Upper lobe of left lung (tissue), 6 donors: ENCODE measurements at regions not wholly inside any gene's neighbourhood (a gene's known extent, or its start where the extent isn't known, plus 50 kb on each side); places are given as distances from the start of the nearest gene placed in this dataset.

Source experiments
- ATAC-seq, 2 donors: fragments of 200-7000 bp; cut with Tn5 transposase; one replicate each; pipeline ENCODE4 v1.9.1; 2022; ENCODE audit warnings: mild to moderate bottlenecking in 2 of 2, moderate library complexity in 2 of 2; ENCODE audit not compliant: low FRiP score in 2 of 2
- DNase-seq, 2 donors: peaks; one replicate each; pipeline ENCODE4 v3.0.0-alpha.2; 2019 to 2020
- H3K27ac ChIP-seq, 4 donors: fragments of 200-600 bp; sonication (generic); one replicate each; pipeline ENCODE4 v1.5.1; 2016 to 2019
- H3K27me3 ChIP-seq, 4 donors: fragments of 200-600 bp; sonication (generic); one replicate each; pipeline ENCODE4 v1.5.1; 2017 to 2019
- H3K36me3 ChIP-seq, 4 donors: fragments of 200-600 bp; sonication (generic); one replicate each; pipeline ENCODE4 v1.5.1; 2016 to 2019
- H3K4me1 ChIP-seq, 4 donors: fragments of 200-600 bp; sonication (generic); one replicate each; pipeline ENCODE4 v1.5.1; 2018 to 2019
- H3K4me3 ChIP-seq, 4 donors: fragments of 200-600 bp; sonication (generic); one replicate each; pipeline ENCODE4 v1.5.1; 2017 to 2019; ENCODE audit warnings: mild to moderate bottlenecking in 2 of 4, moderate library complexity in 1 of 4
- H3K9me3 ChIP-seq, 4 donors: fragments of 200-600 bp; sonication (generic); one replicate each; pipeline ENCODE4 v1.5.1; 2018 to 2019
- CTCF ChIP-seq, 6 experiments: fragments of 450-650 bp in 4 of 6; fragments of 200-600 bp in 2 of 6; sonication (generic) in 2 of 6; IDR thresholded peaks; one replicate each; pipeline ENCODE4 v1.5.1; 2016 to 2019; ENCODE audit warnings: antibody characterized with exemption in 6 of 6
- EP300 ChIP-seq, 4 donors: sonication (generic); formaldehyde crosslinking; IDR thresholded peaks; one replicate each; pipeline ENCODE4 v1.5.1; 2017; ENCODE audit warnings: antibody characterized with exemption in 4 of 4, control low read depth in 2 of 4
- POLR2A ChIP-seq, 4 donors: fragments of 450-650 bp; IDR thresholded peaks; one replicate each; pipeline ENCODE4 v1.5.1; 2016 to 2017; ENCODE audit warnings: antibody characterized with exemption in 4 of 4, mild to moderate bottlenecking in 2 of 4
- POLR2AphosphoS5 ChIP-seq, 2 donors: sonication (generic); formaldehyde crosslinking; IDR thresholded peaks; one replicate each; pipeline ENCODE4 v1.5.1; 2017; ENCODE audit warnings: antibody characterized with exemption in 2 of 2
- WGBS, 2 donors: methylation state at CpG; one replicate each; pipeline ENCODE4 v1.1.5; 2017 to 2018; 5-methylcytosine and 5-hydroxymethylcytosine counted together
- donor health status: DM: no; HTN: no; CAD: no; lungs with moderate emphysema.
- donor health status: DM: no; HTN: yes; CAD: no; lungs with severe emphysema.

- TF ChIP-seq CTCF (IDR thresholded peaks at IDR 0.05): no peak
- TF ChIP-seq POLR2A (IDR thresholded peaks at IDR 0.05): no peak
- TF ChIP-seq POLR2AphosphoS5 (IDR thresholded peaks at IDR 0.05): no peak
- TF ChIP-seq EP300 (IDR thresholded peaks at IDR 0.05): no peak
- Histone ChIP-seq H3K27ac (no peak overlapping the region), H3K4me3 (no peak overlapping the region), H3K4me1 (peaks cover 6 to 10% (median 9%) of the 10 kb centered on the region in 4 donors), H3K9me3 (no peaks in the 10 kb centered on the region), H3K27me3 (no peaks in the 10 kb centered on the region), H3K36me3 (no peaks in the 10 kb centered on the region)
- ATAC-seq: no peak
- 84 to 92% methylated on average over 9 to 10 of the region's 10 CpGs for WGBS, 2 donors
- DNase-seq: no peak
Measured at GRCh38 chr1:201690528-201690927, 138.4 kb upstream of the IPO9 start.

GRCh38 chr1:201691716-201692554 is 137.0 kb upstream of the IPO9 start:
- 79 to 85% methylated on average over 6 of the region's 6 CpGs for WGBS, 2 donors
- Histone ChIP-seq H3K4me3 (no peak overlapping the region), H3K4me1 (peaks cover 2 to 7% (median 4%) of the 10 kb centered on the region in 4 donors), H3K27ac (no peak overlapping the region), H3K36me3 (no peaks in the 10 kb centered on the region), H3K9me3 (no peaks in the 10 kb centered on the region), H3K27me3 (no peaks in the 10 kb centered on the region)
- TF ChIP-seq EP300 (IDR thresholded peaks at IDR 0.05) (no peak), POLR2AphosphoS5 (IDR thresholded peaks at IDR 0.05) (no peak), POLR2A (IDR thresholded peaks at IDR 0.05) (no peak)
- ATAC-seq: no peak
- no peak for DNase-seq

- DNase-seq: no peak
- no peaks in the 10 kb centered on the region for H3K9me3 ChIP-seq
- no peak overlapping the region for H3K27ac ChIP-seq
- H3K27me3 ChIP-seq: no peaks in the 10 kb centered on the region
- TF ChIP-seq CTCF (IDR thresholded peaks at IDR 0.05) (no peak), EP300 (IDR thresholded peaks at IDR 0.05) (no peak), POLR2A (IDR thresholded peaks at IDR 0.05) (no peak), POLR2AphosphoS5 (IDR thresholded peaks at IDR 0.05) (no peak)
- 85 to 95% methylated on average over 3 of the region's 3 CpGs for WGBS, 2 donors
- H3K4me3 ChIP-seq: no peak overlapping the region
- peaks cover 0 to 3% (median 0%) of the 10 kb centered on the region in 4 donors for H3K4me1 ChIP-seq
- H3K36me3 ChIP-seq: no peaks in the 10 kb centered on the region
- no peak for ATAC-seq
Measured at GRCh38 chr1:201692555-201693394, 136.2 kb upstream of the IPO9 start.

- Histone ChIP-seq H3K27me3 (no peaks in the 10 kb centered on the region), H3K4me1 (peaks cover 0 to 3% (median 0%) of the 10 kb centered on the region in 4 donors), H3K27ac (no peak overlapping the region), H3K4me3 (no peak overlapping the region), H3K36me3 (no peaks in the 10 kb centered on the region), H3K9me3 (no peaks in the 10 kb centered on the region)
- WGBS, 2 donors: 76 to 91% methylated on average over 5 of the region's 8 CpGs
- no peak for DNase-seq
- TF ChIP-seq POLR2A (IDR thresholded peaks at IDR 0.05): no peak
- TF ChIP-seq CTCF (IDR thresholded peaks at IDR 0.05): no peak
- no peak for TF ChIP-seq POLR2AphosphoS5 (IDR thresholded peaks at IDR 0.05)
- no peak for TF ChIP-seq EP300 (IDR thresholded peaks at IDR 0.05)
- ATAC-seq: no peak
Measured at GRCh38 chr1:201693890-201694607, 134.9 kb upstream of the IPO9 start.
